HG02610 (cell line): ENCODE measurements at regions not wholly inside any gene's neighbourhood (a gene's known extent, or its start where the extent isn't known, plus 50 kb on each side); places are given as distances from the start of the nearest gene placed in this dataset.

Experiments
- ATAC-seq: cut with Tn5 transposase; IDR thresholded peaks from one replicate; pipeline ENCODE4 v1.9.1; 2021; ENCODE audit warnings: mild to moderate bottlenecking, moderate library complexity; ENCODE audit not compliant: unreplicated experiment

- no peak for ATAC-seq
Observed at GRCh38 chr13:34001389-34001788, 183.4 kb downstream of the RFC3 start.

- ATAC-seq: no peak
Observed at GRCh38 chr13:34002141-34002540, 184.2 kb downstream of the RFC3 start.

- ATAC-seq: no peak
Observed at GRCh38 chr13:34002924-34003323, 185.0 kb downstream of the RFC3 start.

- ATAC-seq: no peak
Observed at GRCh38 chr13:34003656-34004055, 185.7 kb downstream of the RFC3 start.

- no peak for ATAC-seq
Observed at GRCh38 chr13:34004676-34005075, 186.7 kb downstream of the RFC3 start.

- no peak for ATAC-seq
Observed at GRCh38 chr13:34006011-34006410, 188.1 kb downstream of the RFC3 start.

- no peak for ATAC-seq
Observed at GRCh38 chr13:34011552-34012085, 193.7 kb downstream of the RFC3 start.

GRCh38 chr13:34012382-34012781 lies 194.4 kb downstream of the RFC3 start:
- ATAC-seq: no peak

- ATAC-seq: no peak
Observed at GRCh38 chr13:34013061-34013460, 195.1 kb downstream of the RFC3 start.

GRCh38 chr13:34017231-34017630 lies 199.3 kb downstream of the RFC3 start:
- no peak for ATAC-seq

GRCh38 chr13:34019870-34020269 lies 201.9 kb downstream of the RFC3 start:
- ATAC-seq: no peak

- ATAC-seq: no peak
Observed at GRCh38 chr13:34020388-34020787, 202.4 kb downstream of the RFC3 start.

- no peak for ATAC-seq
Observed at GRCh38 chr13:34021619-34022018, 203.7 kb downstream of the RFC3 start.

GRCh38 chr13:34025746-34026145 lies 207.8 kb downstream of the RFC3 start:
- ATAC-seq: no peak

GRCh38 chr13:34026308-34026707 lies 208.4 kb downstream of the RFC3 start:
- ATAC-seq: no peak

GRCh38 chr13:34028496-34029442 lies 210.8 kb downstream of the RFC3 start:
- no peak for ATAC-seq

- no peak for ATAC-seq
Observed at GRCh38 chr13:34030782-34031181, 212.8 kb downstream of the RFC3 start.

- ATAC-seq: no peak
Observed at GRCh38 chr13:34031610-34032009, 213.7 kb downstream of the RFC3 start.

- no peak for ATAC-seq
Observed at GRCh38 chr13:34034411-34034810, 216.5 kb downstream of the RFC3 start.

- no peak for ATAC-seq
Observed at GRCh38 chr13:34035178-34035577, 217.2 kb downstream of the RFC3 start.

GRCh38 chr13:34035676-34036325 lies 217.9 kb downstream of the RFC3 start:
- ATAC-seq: no peak
